ENCODE measurements at regions not wholly inside any gene's neighbourhood (a gene's known extent, or its start where the extent isn't known, plus 50 kb on each side); places are given as distances from the start of the nearest gene placed in this dataset.

GRCh38 chrX:805988-806387 lies 175.4 kb downstream of the SHOX start:
- no peak for DNase-seq (ENCODE audit: low read depth in 2 of 2)

- DNase-seq (ENCODE audit: low read depth in 2 of 2), result no peak
These were observed 174.6 kb downstream of the SHOX start for GRCh38 chrX:805103-805670.

- DNase-seq (ENCODE audit: low read depth in 2 of 2), result no peak
These were observed 172.3 kb downstream of the SHOX start for GRCh38 chrX:802846-803245.

GRCh38 chrX:799808-800207 lies 169.2 kb downstream of the SHOX start:
- DNase-seq (ENCODE audit: low read depth in 2 of 2), result no peak

- DNase-seq (ENCODE audit: low read depth in 2 of 2), result no peak
These were observed 163.7 kb downstream of the SHOX start for GRCh38 chrX:794311-794710.

- no peak for DNase-seq (ENCODE audit: low read depth in 2 of 2)
These were observed 162.7 kb downstream of the SHOX start for GRCh38 chrX:793216-793770.

GRCh38 chrX:791479-792034 lies 161.0 kb downstream of the SHOX start:
- no peak for DNase-seq (ENCODE audit: low read depth in 2 of 2)

GRCh38 chrX:790783-791360 lies 160.3 kb downstream of the SHOX start:
- DNase-seq (ENCODE audit: low read depth in 2 of 2), result no peak

GRCh38 chrX:790041-790506 lies 159.5 kb downstream of the SHOX start:
- DNase-seq (ENCODE audit: low read depth in 2 of 2), result no peak

- DNase-seq (ENCODE audit: low read depth in 2 of 2), result no peak
These were observed 158.5 kb downstream of the SHOX start for GRCh38 chrX:789096-789495.

GRCh38 chrX:786441-786881 lies 155.9 kb downstream of the SHOX start:
- no peak for DNase-seq (ENCODE audit: low read depth in 2 of 2)

- no peak for DNase-seq (ENCODE audit: low read depth in 2 of 2)
These were observed 154.2 kb downstream of the SHOX start for GRCh38 chrX:784829-785228.

- DNase-seq (ENCODE audit: low read depth in 2 of 2), result no peak
These were observed 150.9 kb downstream of the SHOX start for GRCh38 chrX:781224-782204.

- DNase-seq (ENCODE audit: low read depth in 2 of 2), result no peak
These were observed 146.1 kb downstream of the SHOX start for GRCh38 chrX:776529-777230.

GRCh38 chrX:776061-776460 lies 145.5 kb downstream of the SHOX start:
- no peak for DNase-seq (ENCODE audit: low read depth in 2 of 2)

GRCh38 chrX:774536-774935 lies 143.9 kb downstream of the SHOX start:
- no peak for DNase-seq (ENCODE audit: low read depth in 2 of 2)

- DNase-seq (ENCODE audit: low read depth in 2 of 2), result no peak
These were observed 142.9 kb downstream of the SHOX start for GRCh38 chrX:773292-774025.

- DNase-seq (ENCODE audit: low read depth in 2 of 2), result no peak
These were observed 140.9 kb downstream of the SHOX start for GRCh38 chrX:771536-771935.

GRCh38 chrX:769796-770195 lies 139.2 kb downstream of the SHOX start:
- no peak for DNase-seq (ENCODE audit: low read depth in 2 of 2)

GRCh38 chrX:768596-768995 lies 138.0 kb downstream of the SHOX start:
- no peak for DNase-seq (ENCODE audit: low read depth in 2 of 2)

GRCh38 chrX:758917-759316 lies 128.3 kb downstream of the SHOX start:
- no peak for DNase-seq (ENCODE audit: low read depth in 2 of 2)

Measured in lung microvascular endothelial cell (primary cell).